Hepatocyte (in vitro differentiated cells): ENCODE measurements at regions not wholly inside any gene's neighbourhood (a gene's known extent, or its start where the extent isn't known, plus 50 kb on each side); places are given as distances from the start of the nearest gene placed in this dataset.

Experiments used
- DNase-seq: peaks from one replicate; pipeline ENCODE4 v3.0.0-alpha.2; 2016; ENCODE audit warnings: low spot score
- H2AFZ ChIP-seq: fragments of 200-600 bp; sonication (generic); 2 replicates; pipeline ENCODE4 v1.6.0; 2016; ENCODE audit warnings: antibody characterized with exemption, mild to moderate bottlenecking
- H3K27ac ChIP-seq: fragments of 200-600 bp; sonication (generic); 2 replicates; pipeline ENCODE4 v1.5.1; 2016; ENCODE audit warnings: mild to moderate bottlenecking
- H3K27me3 ChIP-seq: fragments of 200-600 bp; sonication (generic); 2 replicates; pipeline ENCODE4 v1.6.1; 2016
- H3K36me3 ChIP-seq: fragments of 200-600 bp; sonication (generic); replicated peaks from 2 replicates; pipeline ENCODE4 v1.5.1; 2016; ENCODE audit warnings: low read depth; ENCODE audit not compliant: insufficient read depth
- H3K4me1 ChIP-seq: fragments of 200-600 bp; sonication (generic); 2 replicates; pipeline ENCODE4 v1.5.1; 2016; ENCODE audit warnings: mild to moderate bottlenecking, moderate library complexity; ENCODE audit not compliant: insufficient read depth
- H3K4me2 ChIP-seq: fragments of 200-600 bp; sonication (generic); 2 replicates; pipeline ENCODE4 v1.6.0; 2016
- H3K4me3 ChIP-seq: fragments of 200-600 bp; sonication (generic); 2 replicates; pipeline ENCODE4 v1.5.1; 2016; ENCODE audit warnings: mild to moderate bottlenecking
- H3K79me2 ChIP-seq: fragments of 200-600 bp; sonication (generic); 2 replicates; pipeline ENCODE4 v1.6.0; 2017; ENCODE audit warnings: mild to moderate bottlenecking
- H3K9me2 ChIP-seq: fragments of 200-600 bp; sonication (generic); replicated peaks from 2 replicates; pipeline ENCODE4 v1.6.0; 2017; ENCODE audit warnings: mild to moderate bottlenecking; ENCODE audit not compliant: insufficient read depth
- H3K9me3 ChIP-seq: fragments of 200-600 bp; sonication (generic); 2 replicates; pipeline ENCODE4 v1.5.1; 2016; ENCODE audit warnings: low read depth, mild to moderate bottlenecking
- H4K20me1 ChIP-seq: fragments of 200-600 bp; sonication (generic); 2 replicates; pipeline ENCODE4 v1.6.0; 2016; ENCODE audit warnings: mild to moderate bottlenecking; ENCODE audit not compliant: insufficient read depth, poor library complexity, severe bottlenecking
- EZH2 ChIP-seq: fragments of 200-600 bp; sonication (generic); IDR thresholded peaks from 2 replicates; pipeline ENCODE4 v1.6.1; 2016; ENCODE audit warnings: antibody characterized with exemption, mild to moderate bottlenecking, borderline replicate concordance
- EZH2phosphoT487 ChIP-seq: fragments of 200-600 bp; sonication (generic); IDR thresholded peaks from one replicate; pipeline ENCODE4 v1.6.1; 2018; ENCODE audit warnings: antibody characterized with exemption, mild to moderate bottlenecking, low read depth, moderate library complexity; ENCODE audit not compliant: unreplicated experiment, severe bottlenecking
- WGBS: methylation state at CpG from one replicate; pipeline ENCODE4 v1.1.6; 2016; ENCODE audit warnings: low lambda C conversion rate; ENCODE audit errors: missing lambda C conversion rate; 5-methylcytosine and 5-hydroxymethylcytosine counted together
- TF ChIP-seq, protein P1 (sequence below): fragments of 200-600 bp; sonication (generic); IDR thresholded peaks from 2 replicates; pipeline ENCODE4 v1.5.1; 2016; ENCODE audit warnings: antibody characterized with exemption, mild to moderate bottlenecking; ENCODE audit not compliant: poor library complexity

DNA sequence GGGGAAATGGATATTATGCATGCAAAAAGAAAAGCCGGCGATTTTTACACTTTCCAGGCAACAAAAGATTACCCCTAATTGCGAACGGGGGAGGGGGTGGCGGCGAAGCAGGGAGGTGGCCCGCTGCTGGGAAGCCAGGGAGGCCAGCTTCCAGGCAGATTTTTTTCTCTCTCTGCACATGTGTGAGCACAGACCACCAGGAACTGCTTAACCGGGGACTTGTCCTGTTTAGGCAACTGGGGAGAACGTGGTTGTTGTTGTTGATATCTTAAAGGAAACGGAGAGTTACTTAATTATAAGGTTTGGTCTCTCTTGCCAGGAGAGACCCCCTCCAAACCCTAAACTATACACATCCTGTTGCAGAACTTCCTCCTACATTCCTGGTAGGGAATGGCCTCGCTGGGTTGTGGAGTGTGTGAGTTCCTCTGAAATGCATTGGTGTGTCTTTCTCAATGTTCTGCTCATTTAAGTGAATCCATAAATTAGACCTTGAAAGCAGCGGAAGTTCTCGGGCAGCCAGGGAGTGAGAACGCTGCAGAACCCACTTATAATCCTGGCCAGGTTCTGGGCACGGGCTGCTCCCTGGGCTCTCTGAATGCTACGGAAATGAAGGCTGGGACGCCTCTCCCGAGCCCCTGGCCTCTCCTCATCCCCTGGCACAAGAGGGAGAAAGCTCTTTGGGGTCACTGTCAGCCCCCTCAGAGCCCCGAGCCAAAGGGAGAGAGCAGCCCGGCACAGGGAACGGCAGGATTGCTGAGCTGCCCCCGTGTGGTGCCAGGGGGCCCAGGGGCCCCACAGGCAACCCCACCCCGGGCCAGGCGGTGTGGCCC, 250.0 kb downstream of the FOXD2 start:
- no peaks in the 10 kb centered on the region for H3K9me3 ChIP-seq
- 56% methylated on average over 24 of the region's 24 CpGs for WGBS
- no peaks in the 10 kb centered on the region for H3K79me2 ChIP-seq
- H3K4me1 ChIP-seq = peaks cover 25% of the 10 kb centered on the region
- no peak overlapping the region for H2AFZ ChIP-seq
- H3K4me2 ChIP-seq = no peak overlapping the region
- H3K27ac ChIP-seq = peak overlapping the region; percentile 44
- H4K20me1 ChIP-seq = no peaks in the 10 kb centered on the region
- H3K9me2 ChIP-seq = no peaks in the 10 kb centered on the region
- DNase-seq = no peak
- no peak for TF ChIP-seq EZH2
- TF ChIP-seq, protein P1, sequence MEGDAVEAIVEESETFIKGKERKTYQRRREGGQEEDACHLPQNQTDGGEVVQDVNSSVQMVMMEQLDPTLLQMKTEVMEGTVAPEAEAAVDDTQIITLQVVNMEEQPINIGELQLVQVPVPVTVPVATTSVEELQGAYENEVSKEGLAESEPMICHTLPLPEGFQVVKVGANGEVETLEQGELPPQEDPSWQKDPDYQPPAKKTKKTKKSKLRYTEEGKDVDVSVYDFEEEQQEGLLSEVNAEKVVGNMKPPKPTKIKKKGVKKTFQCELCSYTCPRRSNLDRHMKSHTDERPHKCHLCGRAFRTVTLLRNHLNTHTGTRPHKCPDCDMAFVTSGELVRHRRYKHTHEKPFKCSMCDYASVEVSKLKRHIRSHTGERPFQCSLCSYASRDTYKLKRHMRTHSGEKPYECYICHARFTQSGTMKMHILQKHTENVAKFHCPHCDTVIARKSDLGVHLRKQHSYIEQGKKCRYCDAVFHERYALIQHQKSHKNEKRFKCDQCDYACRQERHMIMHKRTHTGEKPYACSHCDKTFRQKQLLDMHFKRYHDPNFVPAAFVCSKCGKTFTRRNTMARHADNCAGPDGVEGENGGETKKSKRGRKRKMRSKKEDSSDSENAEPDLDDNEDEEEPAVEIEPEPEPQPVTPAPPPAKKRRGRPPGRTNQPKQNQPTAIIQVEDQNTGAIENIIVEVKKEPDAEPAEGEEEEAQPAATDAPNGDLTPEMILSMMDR = no peak
- TF ChIP-seq EZH2phosphoT487 = no peak
- H3K36me3 ChIP-seq = no peaks in the 10 kb centered on the region
- H3K27me3 ChIP-seq = peaks cover 6% of the 10 kb centered on the region
- H3K4me3 ChIP-seq = no peak overlapping the region

DNA sequence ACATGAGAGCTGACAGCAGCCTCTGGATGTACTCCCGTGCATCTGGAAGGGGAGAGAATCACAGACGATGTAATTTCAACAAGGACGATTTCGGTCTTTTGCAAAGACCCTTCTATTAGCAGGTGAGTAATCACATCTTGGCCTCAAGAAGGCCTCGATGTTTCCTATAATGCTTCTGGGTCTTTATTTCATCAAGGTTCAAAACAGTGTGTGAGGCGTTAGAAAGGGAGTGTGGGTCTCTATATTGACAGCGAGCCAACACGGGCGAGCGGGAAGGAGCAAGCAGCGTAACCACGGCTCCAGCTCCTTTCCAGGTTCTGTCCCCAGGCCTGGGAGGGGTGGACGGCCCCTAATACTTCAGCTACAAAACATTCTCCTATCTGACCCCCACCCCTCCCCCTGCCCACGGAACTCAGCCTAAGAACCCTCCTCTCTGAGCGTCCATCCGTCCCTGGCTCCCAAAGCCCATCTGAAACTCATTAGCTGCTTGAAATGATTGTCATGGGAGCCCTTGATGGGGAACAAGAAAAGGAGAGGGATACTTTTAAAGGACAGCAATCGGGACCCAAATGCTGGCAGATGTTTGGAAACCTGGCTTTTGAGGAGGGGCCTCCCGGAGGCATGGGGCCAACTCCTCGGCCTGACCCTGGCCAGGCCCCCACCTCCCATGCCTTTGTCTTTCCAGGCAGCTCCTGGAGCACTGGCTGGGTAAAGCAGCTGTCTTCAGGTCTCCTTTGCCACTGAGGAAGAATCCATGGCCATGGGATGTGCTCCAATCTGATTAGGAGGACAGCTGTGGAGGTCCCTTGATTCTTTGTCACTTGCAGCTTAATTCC, 250.8 kb downstream of the FOXD2 start:
- Histone ChIP-seq H4K20me1 (no peaks in the 10 kb centered on the region), H3K4me3 (no peak overlapping the region), H3K79me2 (no peaks in the 10 kb centered on the region), H3K27ac (peak overlapping the region; percentile 44), H3K4me1 (peaks cover 25% of the 10 kb centered on the region), H3K27me3 (peaks cover 6% of the 10 kb centered on the region), H3K9me3 (no peaks in the 10 kb centered on the region), H3K36me3 (no peaks in the 10 kb centered on the region), H3K4me2 (no peak overlapping the region), H2AFZ (no peak overlapping the region), H3K9me2 (no peaks in the 10 kb centered on the region)
- 53% methylated on average over 19 of the region's 19 CpGs for WGBS
- TF ChIP-seq, protein P1 = no peak
- no peak for TF ChIP-seq EZH2
- TF ChIP-seq EZH2phosphoT487 = no peak
- no peak for DNase-seq

DNA sequence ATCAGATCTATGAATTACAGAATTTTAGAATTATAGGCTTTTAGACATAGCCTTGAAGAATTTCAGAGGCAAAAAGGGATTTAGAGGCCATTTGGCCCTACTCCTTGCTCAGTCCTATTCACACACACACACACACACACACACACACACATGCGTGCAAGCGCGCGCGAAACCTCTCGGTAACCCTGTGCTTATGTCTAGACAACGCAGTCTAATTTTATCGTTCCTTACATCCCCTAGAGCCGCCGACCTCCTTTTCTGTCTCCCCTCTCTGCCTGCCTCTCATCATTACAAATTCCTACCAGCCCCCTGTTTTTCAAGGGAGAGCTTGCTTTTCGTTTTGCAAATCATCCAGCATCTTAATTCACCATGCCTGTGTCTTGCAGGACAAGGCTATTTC, 252.1 kb downstream of the FOXD2 start:
- Histone ChIP-seq H3K9me2 (no peaks in the 10 kb centered on the region), H3K4me2 (peak overlapping the region; percentile 9), H3K36me3 (no peaks in the 10 kb centered on the region), H3K4me1 (peaks cover 23% of the 10 kb centered on the region), H2AFZ (no peak overlapping the region), H3K27me3 (peaks cover 6% of the 10 kb centered on the region), H3K79me2 (no peaks in the 10 kb centered on the region), H3K27ac (peak overlapping the region; percentile 21), H3K9me3 (no peaks in the 10 kb centered on the region), H3K4me3 (no peak overlapping the region), H4K20me1 (no peaks in the 10 kb centered on the region)
- TF ChIP-seq, protein P1 = no peak
- TF ChIP-seq EZH2phosphoT487 = no peak
- TF ChIP-seq EZH2 = no peak
- DNase-seq = no peak
- WGBS = 80% methylated on average over 11 of the region's 11 CpGs
